C4-2B (cell line): ENCODE measurements at regions not wholly inside any gene's neighbourhood (a gene's known extent, or its start where the extent isn't known, plus 50 kb on each side); places are given as distances from the start of the nearest gene placed in this dataset.

Experiments used
- CTCF ChIP-seq: fragments of 450-650 bp; conservative IDR thresholded peaks from 2 replicates; pipeline ENCODE4 v1.5.1; 2017; ENCODE audit warnings: mild to moderate bottlenecking
- ZFX ChIP-seq: fragments of 450-650 bp; IDR thresholded peaks from 2 replicates; pipeline ENCODE4 v1.6.1; 2017

DNA sequence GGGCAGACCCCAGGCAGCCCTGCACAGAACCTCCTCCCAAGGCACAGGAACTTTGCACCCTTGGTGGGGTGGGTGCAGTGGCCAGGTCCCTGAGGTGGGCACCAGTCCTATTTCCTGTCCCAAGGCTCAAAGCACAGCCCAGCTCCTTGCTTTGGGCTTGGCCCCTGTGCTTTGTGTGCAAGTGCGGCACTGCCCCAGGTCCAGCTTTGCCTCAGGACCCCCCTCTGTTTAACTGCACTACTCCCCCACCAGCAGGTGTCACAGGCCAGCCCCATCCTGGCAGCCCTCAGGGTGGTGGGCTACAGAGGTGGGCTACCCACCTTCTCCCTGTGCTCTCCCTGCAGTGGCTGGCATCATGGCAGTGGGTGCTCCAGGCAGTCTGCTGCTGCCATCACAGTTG is 2469.0 kb downstream of the PCDH7 start:
- TF ChIP-seq CTCF (no peak), ZFX (no peak)
